ENCODE measurements at regions not wholly inside any gene's neighbourhood (a gene's known extent, or its start where the extent isn't known, plus 50 kb on each side); places are given as distances from the start of the nearest gene placed in this dataset.
"Not testable (repeated sequence)": the region's sequence is repeated elsewhere in the genome, so short reads cannot be mapped to it uniquely, and the experiment has no call there.

GRCh38 chr12:65663097-65663496, 161.2 kb upstream of the HMGA2 start:
- CTCF ChIA-PET: no interaction called here
- no peak for DNase-seq
- H3K36me3 Mint-ChIP-seq: no peaks in the 10 kb centered on the region
- H3K4me1 Mint-ChIP-seq: peaks cover 2% of the 10 kb centered on the region
- H3K27me3 Mint-ChIP-seq: peaks cover 4% of the 10 kb centered on the region
- ATAC-seq: no peak
- no peak overlapping the region for H3K27ac Mint-ChIP-seq
- H3K4me3 Mint-ChIP-seq: no peak overlapping the region
- no peaks in the 10 kb centered on the region for H3K9me3 Mint-ChIP-seq (ENCODE audit: low read depth)

- Mint-ChIP-seq H3K4me3 (no peak overlapping the region), H3K9me3 (ENCODE audit: low read depth) (no peaks in the 10 kb centered on the region), H3K4me1 (peaks cover 2% of the 10 kb centered on the region), H3K27ac (no peak overlapping the region), H3K27me3 (peaks cover 4% of the 10 kb centered on the region), H3K36me3 (no peaks in the 10 kb centered on the region)
- ATAC-seq: no peak
- DNase-seq: no peak
- CTCF ChIA-PET: no interaction called here
Measured at GRCh38 chr12:65663648-65664047, 160.6 kb upstream of the HMGA2 start.

GRCh38 chr12:65664715-65665250, 159.5 kb upstream of the HMGA2 start:
- H3K27ac Mint-ChIP-seq: no peak overlapping the region
- H3K36me3 Mint-ChIP-seq: no peaks in the 10 kb centered on the region
- H3K9me3 Mint-ChIP-seq (ENCODE audit: low read depth): no peaks in the 10 kb centered on the region
- ATAC-seq (no peak), DNase-seq (no peak)
- peaks cover 2% of the 10 kb centered on the region for H3K4me1 Mint-ChIP-seq
- no peak overlapping the region for H3K4me3 Mint-ChIP-seq
- no peaks in the 10 kb centered on the region for H3K27me3 Mint-ChIP-seq
- CTCF ChIA-PET: no interaction called here

- peaks cover 2% of the 10 kb centered on the region for H3K4me1 Mint-ChIP-seq
- CTCF ChIA-PET: no interaction called here
- no peak for DNase-seq
- no peak overlapping the region for H3K27ac Mint-ChIP-seq
- no peaks in the 10 kb centered on the region for H3K36me3 Mint-ChIP-seq
- H3K4me3 Mint-ChIP-seq: no peak overlapping the region
- H3K27me3 Mint-ChIP-seq: no peaks in the 10 kb centered on the region
- ATAC-seq: no peak
- no peaks in the 10 kb centered on the region for H3K9me3 Mint-ChIP-seq (ENCODE audit: low read depth)
Measured at GRCh38 chr12:65665817-65666216, 158.5 kb upstream of the HMGA2 start.

GRCh38 chr12:65666876-65667275, 157.4 kb upstream of the HMGA2 start:
- ATAC-seq (no peak), DNase-seq (no peak)
- no peak overlapping the region for H3K27ac Mint-ChIP-seq
- H3K9me3 Mint-ChIP-seq (ENCODE audit: low read depth): no peaks in the 10 kb centered on the region
- H3K4me3 Mint-ChIP-seq: no peak overlapping the region
- no peaks in the 10 kb centered on the region for H3K36me3 Mint-ChIP-seq
- CTCF ChIA-PET: no interaction called here
- no peaks in the 10 kb centered on the region for H3K27me3 Mint-ChIP-seq
- peaks cover 2% of the 10 kb centered on the region for H3K4me1 Mint-ChIP-seq

GRCh38 chr12:65667932-65668331, 156.4 kb upstream of the HMGA2 start:
- no peak for DNase-seq
- no peak for ATAC-seq
- H3K36me3 Mint-ChIP-seq: no peaks in the 10 kb centered on the region
- peaks cover 4% of the 10 kb centered on the region for H3K27me3 Mint-ChIP-seq
- CTCF ChIA-PET: no interaction called here
- no peaks in the 10 kb centered on the region for H3K9me3 Mint-ChIP-seq (ENCODE audit: low read depth)
- H3K4me1 Mint-ChIP-seq: peaks cover 2% of the 10 kb centered on the region
- no peak overlapping the region for H3K4me3 Mint-ChIP-seq
- H3K27ac Mint-ChIP-seq: no peak overlapping the region

- no peak overlapping the region for H3K4me3 Mint-ChIP-seq
- DNase-seq: no peak
- ATAC-seq: no peak
- H3K27ac Mint-ChIP-seq: no peak overlapping the region
- H3K27me3 Mint-ChIP-seq: peaks cover 4% of the 10 kb centered on the region
- CTCF ChIA-PET: no interaction called here
- H3K4me1 Mint-ChIP-seq: peaks cover 2% of the 10 kb centered on the region
- no peaks in the 10 kb centered on the region for H3K36me3 Mint-ChIP-seq
- no peaks in the 10 kb centered on the region for H3K9me3 Mint-ChIP-seq (ENCODE audit: low read depth)
Measured at GRCh38 chr12:65668981-65669695, 155.1 kb upstream of the HMGA2 start.

GRCh38 chr12:65670775-65671174, 153.5 kb upstream of the HMGA2 start:
- peaks cover 4% of the 10 kb centered on the region for H3K27me3 Mint-ChIP-seq
- peaks cover 2% of the 10 kb centered on the region for H3K4me1 Mint-ChIP-seq
- no peak overlapping the region for H3K27ac Mint-ChIP-seq
- H3K36me3 Mint-ChIP-seq: no peaks in the 10 kb centered on the region
- no peak overlapping the region for H3K4me3 Mint-ChIP-seq
- no peak for ATAC-seq
- H3K9me3 Mint-ChIP-seq (ENCODE audit: low read depth): no peaks in the 10 kb centered on the region
- CTCF ChIA-PET: no interaction called here
- DNase-seq: no peak

GRCh38 chr12:65672441-65672840, 151.8 kb upstream of the HMGA2 start:
- no peak overlapping the region for H3K4me3 Mint-ChIP-seq
- H3K36me3 Mint-ChIP-seq: no peaks in the 10 kb centered on the region
- no peaks in the 10 kb centered on the region for H3K9me3 Mint-ChIP-seq (ENCODE audit: low read depth)
- no peaks in the 10 kb centered on the region for H3K4me1 Mint-ChIP-seq
- H3K27ac Mint-ChIP-seq: no peak overlapping the region
- ATAC-seq (no peak), DNase-seq (no peak)
- CTCF ChIA-PET: no interaction called here
- H3K27me3 Mint-ChIP-seq: peaks cover 4% of the 10 kb centered on the region

- peaks cover 4% of the 10 kb centered on the region for H3K27me3 Mint-ChIP-seq
- ATAC-seq (no peak), DNase-seq (no peak)
- CTCF ChIA-PET: no interaction called here
- no peak overlapping the region for H3K27ac Mint-ChIP-seq
- H3K36me3 Mint-ChIP-seq: no peaks in the 10 kb centered on the region
- H3K4me3 Mint-ChIP-seq: no peak overlapping the region
- no peaks in the 10 kb centered on the region for H3K4me1 Mint-ChIP-seq
- H3K9me3 Mint-ChIP-seq (ENCODE audit: low read depth): no peaks in the 10 kb centered on the region
Measured at GRCh38 chr12:65673156-65673690, 151.1 kb upstream of the HMGA2 start.

GRCh38 chr12:65673732-65674131, 150.6 kb upstream of the HMGA2 start:
- Mint-ChIP-seq H3K27me3 (peaks cover 4% of the 10 kb centered on the region), H3K4me3 (no peak overlapping the region), H3K27ac (no peak overlapping the region), H3K9me3 (ENCODE audit: low read depth) (no peaks in the 10 kb centered on the region), H3K4me1 (no peaks in the 10 kb centered on the region), H3K36me3 (no peaks in the 10 kb centered on the region)
- CTCF ChIA-PET: no interaction called here
- ATAC-seq: no peak
- DNase-seq: no peak

GRCh38 chr12:65675141-65675621, 149.1 kb upstream of the HMGA2 start:
- CTCF ChIA-PET: no interaction called here
- Mint-ChIP-seq H3K4me3 (no peak overlapping the region), H3K4me1 (no peaks in the 10 kb centered on the region), H3K27me3 (peaks cover 4% of the 10 kb centered on the region), H3K36me3 (no peaks in the 10 kb centered on the region), H3K9me3 (ENCODE audit: low read depth) (no peaks in the 10 kb centered on the region), H3K27ac (no peak overlapping the region)
- no peak for DNase-seq
- ATAC-seq: no peak

- ATAC-seq; H3K4me3 Mint-ChIP-seq; H3K9me3 Mint-ChIP-seq (ENCODE audit: low read depth); DNase-seq; H3K27ac Mint-ChIP-seq; CTCF ChIA-PET; H3K36me3 Mint-ChIP-seq; H3K27me3 Mint-ChIP-seq; H3K4me1 Mint-ChIP-seq: not testable (repeated sequence)
Measured at GRCh38 chr12:65678172-65678571, 146.1 kb upstream of the HMGA2 start.

- DNase-seq (no peak), ATAC-seq (no peak)
- Mint-ChIP-seq H3K4me1 (no peaks in the 10 kb centered on the region), H3K9me3 (ENCODE audit: low read depth) (no peaks in the 10 kb centered on the region), H3K36me3 (no peaks in the 10 kb centered on the region), H3K27me3 (no peaks in the 10 kb centered on the region), H3K4me3 (no peak overlapping the region), H3K27ac (no peak overlapping the region)
- CTCF ChIA-PET: no interaction called here
Measured at GRCh38 chr12:65681226-65681625, 143.1 kb upstream of the HMGA2 start.

All from activated CD8-positive, alpha-beta memory T cell treated with anti-CD3 and anti-CD28 coated beads, Interleukin-2, amount 10 ng/mL, durations not matched to agents 7 days and 5 days (primary cell).